CD4-positive, alpha-beta T cell (primary cell): ENCODE measurements at regions not wholly inside any gene's neighbourhood (a gene's known extent, or its start where the extent isn't known, plus 50 kb on each side); places are given as distances from the start of the nearest gene placed in this dataset.

ENCODE experiments used
- ATAC-seq: fragments of 200-7000 bp; cut with Tn5 transposase; one replicate; pipeline ENCODE4 v1.10.0; 2022; ENCODE audit warnings: mild to moderate bottlenecking; ENCODE audit not compliant: poor library complexity
- CTCF ChIA-PET: fragments of 350-600 bp; sonication (Branson Sonifier 250); formaldehyde crosslinking; loops from one replicate; lab custom pipeline; 2021; ENCODE audit warnings: antibody characterized with exemption, inconsistent platforms; lab: Charles Lee
- POLR2A ChIA-PET: fragments of 350-600 bp; sonication (Branson Sonifier 250); formaldehyde crosslinking; loops from one replicate; lab custom pipeline; 2021; ENCODE audit warnings: antibody characterized with exemption, inconsistent platforms; lab: Charles Lee
- DNase-seq, 14 experiments: peaks; one replicate each; pipeline ENCODE4 v3.0.0-alpha.2; 2013 to 2020; ENCODE audit warnings: mixed read lengths in 2 of 14
- H3K27ac ChIP-seq, 2 donors: one replicate each; pipeline versions ENCODE4 v1.5.1 to v1.7.0; 2013; ENCODE audit warnings: low read length in 2 of 2, low read depth in 1 of 2, mild to moderate bottlenecking in 1 of 2
- H3K27me3 ChIP-seq, 2 experiments: 1 replicate in 1 of 2; 2 replicates in 1 of 2; pipeline versions ENCODE4 v1.6.1 to v1.7.0; 2013; ENCODE audit warnings: low read length in 2 of 2, control low read depth in 1 of 2, mild to moderate bottlenecking in 1 of 2, moderate library complexity in 1 of 2; ENCODE audit not compliant: insufficient read depth in 2 of 2, control insufficient read depth in 1 of 2
- H3K36me3 ChIP-seq: one replicate; pipeline ENCODE4 v1.6.1; 2013; ENCODE audit warnings: low read length, control low read depth; ENCODE audit not compliant: insufficient read depth
- H3K4me1 ChIP-seq: one replicate; pipeline ENCODE4 v1.6.1; 2013; ENCODE audit warnings: low read length, control low read depth; ENCODE audit not compliant: insufficient read depth
- H3K4me3 ChIP-seq: one replicate; pipeline ENCODE4 v1.5.1; 2013; ENCODE audit warnings: mild to moderate bottlenecking, low read length, moderate library complexity
- H3K9me3 ChIP-seq, 2 experiments: 1 replicate in 1 of 2; 2 replicates in 1 of 2; pipeline versions ENCODE4 v1.6.1 to v1.7.0; 2013; ENCODE audit warnings: low read length in 2 of 2, mild to moderate bottlenecking in 2 of 2, control low read depth in 1 of 2, moderate library complexity in 1 of 2; ENCODE audit not compliant: control insufficient read depth in 1 of 2, insufficient read depth in 1 of 2
- H3K27ac Mint-ChIP-seq: one replicate; pipeline ENCODE4 v1.8.0; 2020; ENCODE audit warnings: mixed read lengths
- H3K27me3 Mint-ChIP-seq: one replicate; pipeline ENCODE4 v1.8.0; 2021; ENCODE audit warnings: mixed read lengths
- H3K36me3 Mint-ChIP-seq: one replicate; pipeline ENCODE4 v1.8.0; 2021; ENCODE audit warnings: low read depth, mixed read lengths
- H3K4me1 Mint-ChIP-seq: one replicate; pipeline ENCODE4 v1.8.0; 2021; ENCODE audit warnings: low read depth, mixed read lengths
- H3K4me3 Mint-ChIP-seq: one replicate; pipeline ENCODE4 v1.8.0; 2020; ENCODE audit warnings: mild to moderate bottlenecking, mixed read lengths
- H3K9me3 Mint-ChIP-seq: one replicate; pipeline ENCODE4 v1.8.0; 2020; ENCODE audit warnings: mixed read lengths
- CTCF ChIP-seq: fragments of 200-600 bp; IDR thresholded peaks from one replicate; pipeline ENCODE4 v1.8.0; 2022; ENCODE audit warnings: antibody characterized with exemption, mild to moderate bottlenecking
- intact Hi-C, 2 experiments: fragments of 100-400 bp; cut with DNase I in 1 of 2; cut with micrococcal nuclease in 1 of 2; formaldehyde crosslinking; loops; one replicate each; pipeline versions ENCODE4 v1.15.1 to v1.9.0; 2023 to 2025; cut with DNase I, micrococcal nuclease

- Histone ChIP-seq H3K4me3 (no peak overlapping the region), H3K27me3 (no peaks in the 10 kb centered on the region), H3K4me1 (no peaks in the 10 kb centered on the region), H3K9me3 (peaks cover 0 to 5% of the 10 kb centered on the region in 2 experiments), H3K27ac (no peak overlapping the region), H3K36me3 (no peaks in the 10 kb centered on the region)
- intact Hi-C loops = loop anchor here in 1 of 2 experiments (2.0 kb wide), 1 partner anchor 65 kb away; no protein-coding TSS in a partner anchor
- TF ChIP-seq CTCF = no peak
- Mint-ChIP-seq H3K4me3 (no peak overlapping the region), H3K27ac (no peak overlapping the region), H3K9me3 (no peaks in the 10 kb centered on the region), H3K4me1 (no peaks in the 10 kb centered on the region), H3K27me3 (no peaks in the 10 kb centered on the region), H3K36me3 (no peaks in the 10 kb centered on the region)
- DNase-seq (no peak), ATAC-seq (no peak)
- CTCF ChIA-PET = no interaction called here
- POLR2A ChIA-PET = interaction anchor here (0.5 to 1.2 kb wide), 2 partner anchors 15 to 172 kb away, joined by 3 read pairs; no protein-coding TSS in a partner anchor
These were observed 66.7 kb upstream of the IL6 start for GRCh38 chr7:22660293-22660692.

GRCh38 chr7:22659741-22660140, 67.3 kb upstream of the IL6 start:
- Mint-ChIP-seq H3K4me3 (no peak overlapping the region), H3K4me1 (no peaks in the 10 kb centered on the region), H3K27me3 (no peaks in the 10 kb centered on the region), H3K36me3 (no peaks in the 10 kb centered on the region), H3K9me3 (no peaks in the 10 kb centered on the region), H3K27ac (no peak overlapping the region)
- POLR2A ChIA-PET = no interaction called here
- DNase-seq (no peak), ATAC-seq (no peak)
- H3K4me3 ChIP-seq = no peak overlapping the region
- no peak overlapping the region for H3K27ac ChIP-seq
- CTCF ChIA-PET = no interaction called here
- TF ChIP-seq CTCF = no peak
- no peaks in the 10 kb centered on the region for H3K9me3 ChIP-seq
- intact Hi-C loops = loop anchor here in 1 of 2 experiments (2.0 kb wide), 1 partner anchor 65 kb away; no protein-coding TSS in a partner anchor
- no peaks in the 10 kb centered on the region for H3K4me1 ChIP-seq
- H3K27me3 ChIP-seq = no peaks in the 10 kb centered on the region
- H3K36me3 ChIP-seq = no peaks in the 10 kb centered on the region

- intact Hi-C loops = no loop called here
- Histone ChIP-seq H3K4me3 (no peak overlapping the region), H3K9me3 (no peaks in the 10 kb centered on the region), H3K27ac (no peak overlapping the region), H3K4me1 (no peaks in the 10 kb centered on the region), H3K27me3 (no peaks in the 10 kb centered on the region), H3K36me3 (no peaks in the 10 kb centered on the region)
- Mint-ChIP-seq H3K27ac (no peak overlapping the region), H3K9me3 (no peaks in the 10 kb centered on the region), H3K36me3 (no peaks in the 10 kb centered on the region), H3K4me3 (no peak overlapping the region), H3K27me3 (no peaks in the 10 kb centered on the region), H3K4me1 (no peaks in the 10 kb centered on the region)
- no peak for TF ChIP-seq CTCF
- no peak for DNase-seq
- no peak for ATAC-seq
- CTCF ChIA-PET = no interaction called here
- POLR2A ChIA-PET = no interaction called here
These were observed 69.0 kb upstream of the IL6 start for GRCh38 chr7:22658031-22658430.
